DND-41 (cell line): ENCODE measurements at regions not wholly inside any gene's neighbourhood (a gene's known extent, or its start where the extent isn't known, plus 50 kb on each side); places are given as distances from the start of the nearest gene placed in this dataset.

Experiments
- ATAC-seq: fragments of 200-7000 bp; cut with Tn5 transposase; 3 replicates; pipeline ENCODE4 v1.9.1; 2021; ENCODE audit warnings: low read depth; ENCODE audit not compliant: insufficient read depth
- DNase-seq: peaks from one replicate; pipeline ENCODE4 v3.0.0-alpha.2; 2020
- H2AFZ ChIP-seq: 2 replicates; pipeline ENCODE4 v1.6.0; 2012; ENCODE audit warnings: low read depth, low read length
- H3K27ac ChIP-seq: 2 replicates; pipeline ENCODE4 v1.5.1; 2012; ENCODE audit warnings: low read length, inconsistent platforms
- H3K27me3 ChIP-seq: fragments of 200-600 bp; sonication (generic); 2 replicates; pipeline ENCODE4 v1.6.0; 2012; ENCODE audit warnings: low read length, mild to moderate bottlenecking, inconsistent platforms; ENCODE audit not compliant: insufficient read depth, poor library complexity
- H3K36me3 ChIP-seq: 2 replicates; pipeline ENCODE4 v1.5.1; 2012; ENCODE audit warnings: low read length, inconsistent platforms; ENCODE audit not compliant: insufficient read depth
- H3K4me1 ChIP-seq: 2 replicates; pipeline ENCODE4 v1.5.1; 2012; ENCODE audit warnings: mild to moderate bottlenecking, low read length; ENCODE audit not compliant: insufficient read depth
- H3K4me2 ChIP-seq: 2 replicates; pipeline ENCODE4 v1.6.0; 2012; ENCODE audit warnings: mild to moderate bottlenecking, moderate library complexity, low read length, inconsistent platforms; ENCODE audit not compliant: insufficient read depth
- H3K4me3 ChIP-seq, 2 experiments: fragments of 200-600 bp in 1 of 2; shearing (Covaris generic) in 1 of 2; 2 replicates each; pipeline ENCODE4 v1.5.1; 2012 to 2016; ENCODE audit warnings: inconsistent platforms in 2 of 2, low read length in 2 of 2, mild to moderate bottlenecking in 2 of 2, low read depth in 1 of 2, moderate library complexity in 1 of 2
- H3K79me2 ChIP-seq: 2 replicates; pipeline ENCODE4 v1.6.0; 2012; ENCODE audit warnings: low read length, inconsistent platforms; ENCODE audit not compliant: insufficient read depth
- H3K9ac ChIP-seq: 2 replicates; pipeline ENCODE4 v1.6.0; 2012; ENCODE audit warnings: low read depth, mild to moderate bottlenecking, inconsistent platforms, low read length, moderate library complexity
- H3K9me3 ChIP-seq: 2 replicates; pipeline ENCODE4 v1.5.1; 2012; ENCODE audit warnings: low read length, moderate library complexity, mild to moderate bottlenecking, inconsistent platforms; ENCODE audit not compliant: insufficient read depth, severe bottlenecking
- H4K20me1 ChIP-seq: 2 replicates; pipeline ENCODE4 v1.6.0; 2012; ENCODE audit warnings: low read length; ENCODE audit not compliant: insufficient read depth
- CTCF ChIP-seq: IDR thresholded peaks from 2 replicates; pipeline ENCODE4 v1.5.1; 2012; ENCODE audit warnings: borderline replicate concordance, low read length, moderate library complexity, mild to moderate bottlenecking; ENCODE audit not compliant: poor library complexity, severe bottlenecking; ENCODE audit errors: extremely low read depth
- EZH2 ChIP-seq: IDR thresholded peaks from 3 replicates; pipeline ENCODE4 v1.6.1; 2012; ENCODE audit warnings: borderline replicate concordance, low read depth, mild to moderate bottlenecking, moderate library complexity, low read length, inconsistent platforms; ENCODE audit not compliant: severe bottlenecking

GRCh38 chr14:38150075-38150474, 57.6 kb upstream of the SSTR1 start:
- no peaks in the 10 kb centered on the region for H4K20me1 ChIP-seq
- no peak overlapping the region for H3K4me2 ChIP-seq
- H3K9me3 ChIP-seq, result no peaks in the 10 kb centered on the region
- H3K79me2 ChIP-seq, result no peaks in the 10 kb centered on the region
- no peak for ATAC-seq
- H3K9ac ChIP-seq, result no peak overlapping the region
- no peak overlapping the region for H3K4me3 ChIP-seq
- no peak overlapping the region for H3K27ac ChIP-seq
- H3K27me3 ChIP-seq, result no peaks in the 10 kb centered on the region
- DNase-seq, result no peak
- no peaks in the 10 kb centered on the region for H3K4me1 ChIP-seq
- no peaks in the 10 kb centered on the region for H3K36me3 ChIP-seq
- H2AFZ ChIP-seq, result no peak overlapping the region
- TF ChIP-seq CTCF, result no peak
- TF ChIP-seq EZH2, result no peak
